ENCODE measurements at regions not wholly inside any gene's neighbourhood (a gene's known extent, or its start where the extent isn't known, plus 50 kb on each side); places are given as distances from the start of the nearest gene placed in this dataset.

DNA sequence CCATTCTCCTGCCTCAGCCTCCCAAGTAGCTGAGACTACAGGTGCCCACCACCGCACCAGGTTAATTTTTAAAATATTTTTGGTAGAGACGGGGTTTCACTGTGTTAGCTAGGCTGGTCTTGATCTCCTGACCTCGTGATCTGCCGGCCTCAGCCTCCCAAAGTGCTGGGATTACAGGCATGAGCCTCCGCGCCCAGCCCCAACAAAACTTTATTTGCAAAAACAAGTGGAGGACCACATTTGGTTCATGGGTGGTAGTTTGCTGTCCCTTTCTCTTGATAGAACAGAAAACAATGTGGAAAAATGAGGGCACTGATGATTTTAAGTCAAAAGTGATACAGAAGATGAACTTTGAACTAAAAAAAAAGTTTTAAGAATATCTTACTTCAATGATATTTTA is 121.8 kb upstream of the SERPIND1 start:
- POLR2A ChIA-PET (ENCODE audit: low non-redundant PET), result interaction anchor here (0.6 kb wide), 1 partner anchor 109 kb away, joined by 3 read pairs; no protein-coding TSS in a partner anchor
- CTCF ChIA-PET, result interaction anchor here (0.7 kb wide), 1 partner anchor 23 kb away, joined by 7 read pairs; no protein-coding TSS in a partner anchor

DNA sequence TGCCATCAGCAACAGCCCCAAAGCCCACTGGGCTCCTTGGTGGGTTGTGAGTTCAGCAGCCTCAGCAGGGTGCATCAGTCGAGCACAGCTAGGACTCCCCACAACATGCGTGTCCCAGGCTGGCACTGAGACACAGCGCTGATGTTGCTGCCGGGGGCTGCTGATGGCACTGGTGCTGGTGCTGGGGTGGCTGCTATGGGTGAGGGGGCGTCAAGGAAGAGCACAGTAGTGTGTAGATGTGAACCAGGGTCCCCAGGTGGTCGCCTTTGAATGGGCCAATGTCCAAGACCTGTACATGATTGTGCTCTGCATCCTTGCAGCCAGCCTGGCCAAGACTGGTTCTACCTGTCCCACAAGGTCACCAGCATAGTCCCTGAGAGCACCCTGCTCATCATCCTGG is 121.3 kb upstream of the SERPIND1 start:
- Histone ChIP-seq H3K4me3 (ENCODE audit: low read depth, low read length, poor library complexity, severe bottlenecking) (no peak overlapping the region), H3K27me3 (replicated peaks; ENCODE audit: insufficient read depth, low read depth, low read length, poor library complexity) (peaks cover under 1% of the 10 kb centered on the region), H3K4me1 (ENCODE audit: insufficient read depth, low read length, poor library complexity, severe bottlenecking) (no peaks in the 10 kb centered on the region), H3K27ac (ENCODE audit: low read depth, low read length, poor library complexity, severe bottlenecking) (no peak overlapping the region), H3K36me3 (ENCODE audit: insufficient read depth, low read length, poor library complexity, severe bottlenecking) (no peaks in the 10 kb centered on the region), H3K9me3 (ENCODE audit: low read depth, low read length, poor library complexity, severe bottlenecking) (no peaks in the 10 kb centered on the region)
- ChIA-PET CTCF (no interaction called here), POLR2A (ENCODE audit: low non-redundant PET) (no interaction called here)
- TF ChIP-seq, protein P1, sequence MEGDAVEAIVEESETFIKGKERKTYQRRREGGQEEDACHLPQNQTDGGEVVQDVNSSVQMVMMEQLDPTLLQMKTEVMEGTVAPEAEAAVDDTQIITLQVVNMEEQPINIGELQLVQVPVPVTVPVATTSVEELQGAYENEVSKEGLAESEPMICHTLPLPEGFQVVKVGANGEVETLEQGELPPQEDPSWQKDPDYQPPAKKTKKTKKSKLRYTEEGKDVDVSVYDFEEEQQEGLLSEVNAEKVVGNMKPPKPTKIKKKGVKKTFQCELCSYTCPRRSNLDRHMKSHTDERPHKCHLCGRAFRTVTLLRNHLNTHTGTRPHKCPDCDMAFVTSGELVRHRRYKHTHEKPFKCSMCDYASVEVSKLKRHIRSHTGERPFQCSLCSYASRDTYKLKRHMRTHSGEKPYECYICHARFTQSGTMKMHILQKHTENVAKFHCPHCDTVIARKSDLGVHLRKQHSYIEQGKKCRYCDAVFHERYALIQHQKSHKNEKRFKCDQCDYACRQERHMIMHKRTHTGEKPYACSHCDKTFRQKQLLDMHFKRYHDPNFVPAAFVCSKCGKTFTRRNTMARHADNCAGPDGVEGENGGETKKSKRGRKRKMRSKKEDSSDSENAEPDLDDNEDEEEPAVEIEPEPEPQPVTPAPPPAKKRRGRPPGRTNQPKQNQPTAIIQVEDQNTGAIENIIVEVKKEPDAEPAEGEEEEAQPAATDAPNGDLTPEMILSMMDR (conservative IDR thresholded peaks at IDR 0.05; ENCODE audit: low read depth, low read length), result no peak
- TF ChIP-seq EZH2 (IDR thresholded peaks at IDR 0.05; ENCODE audit: borderline replicate concordance, low read depth, low read length, poor library complexity, severe bottlenecking), result no peak
- intact Hi-C loops (cut with micrococcal nuclease; ENCODE audit: unreplicated experiment), result no loop called here
- no TSS peak for BruUV-seq (replicated peaks)
- DNase-seq (ENCODE audit: low spot score), result no peak

More for the DNA sequence above, 121.8 kb upstream of the SERPIND1 start:
- intact Hi-C loops (cut with micrococcal nuclease; ENCODE audit: unreplicated experiment), result no loop called here
- Histone ChIP-seq H3K27ac (ENCODE audit: low read depth, low read length, poor library complexity, severe bottlenecking) (no peak overlapping the region), H3K36me3 (ENCODE audit: insufficient read depth, low read length, poor library complexity, severe bottlenecking) (no peaks in the 10 kb centered on the region), H3K4me3 (ENCODE audit: low read depth, low read length, poor library complexity, severe bottlenecking) (no peak overlapping the region), H3K9me3 (ENCODE audit: low read depth, low read length, poor library complexity, severe bottlenecking) (no peaks in the 10 kb centered on the region), H3K27me3 (replicated peaks; ENCODE audit: insufficient read depth, low read depth, low read length, poor library complexity) (no peaks in the 10 kb centered on the region), H3K4me1 (ENCODE audit: insufficient read depth, low read length, poor library complexity, severe bottlenecking) (no peaks in the 10 kb centered on the region)
- no TSS peak for BruUV-seq (replicated peaks)
- TF ChIP-seq, protein P1 (conservative IDR thresholded peaks at IDR 0.05; ENCODE audit: low read depth, low read length), result no peak
- no peak for TF ChIP-seq EZH2 (IDR thresholded peaks at IDR 0.05; ENCODE audit: borderline replicate concordance, low read depth, low read length, poor library complexity, severe bottlenecking)
- no peak for DNase-seq (ENCODE audit: low spot score)

DNA sequence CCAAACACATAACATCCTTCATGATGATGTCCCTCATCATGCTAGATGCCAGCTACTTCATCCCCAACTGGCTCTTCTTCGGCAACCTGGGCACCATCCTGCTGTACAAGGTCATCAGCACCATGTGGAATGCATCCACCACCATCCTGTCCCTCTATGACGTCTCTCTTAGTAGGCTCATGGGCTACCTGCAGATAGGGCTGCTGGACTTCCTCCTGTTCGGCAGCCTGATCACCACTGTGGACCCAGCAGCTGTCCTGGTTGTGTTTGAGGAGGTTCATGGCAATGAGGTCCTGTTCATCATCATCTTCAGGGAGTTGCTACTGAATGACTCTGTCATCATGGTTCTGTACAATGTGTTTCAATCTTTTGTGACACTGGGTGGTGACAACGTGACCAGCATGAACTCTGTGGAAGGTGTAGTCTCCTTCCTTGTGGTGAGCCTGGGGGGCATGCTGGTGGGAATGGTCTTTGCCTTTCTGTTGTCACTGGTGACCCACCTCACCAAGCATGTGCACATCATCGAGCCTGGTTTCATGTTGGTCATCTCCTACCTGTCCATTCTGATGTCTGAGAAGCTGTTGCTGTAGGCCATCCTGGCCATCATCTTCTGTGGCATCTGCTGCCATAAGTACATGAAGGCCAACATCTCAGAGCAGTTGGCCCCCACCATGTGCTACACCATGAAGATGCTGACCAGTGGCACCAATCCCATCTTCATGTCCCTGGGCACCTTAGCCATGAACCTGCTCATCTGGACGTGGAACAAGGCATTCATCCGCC is 120.7 kb upstream of the SERPIND1 start:
- DNase-seq (ENCODE audit: low spot score), result no peak

More for the DNA sequence above, 120.7 kb upstream of the SERPIND1 start:
- ChIA-PET CTCF (no interaction called here), POLR2A (ENCODE audit: low non-redundant PET) (no interaction called here)
- H3K9me3 ChIP-seq (ENCODE audit: low read depth, low read length, poor library complexity, severe bottlenecking), result no peaks in the 10 kb centered on the region
- H3K36me3 ChIP-seq (ENCODE audit: insufficient read depth, low read length, poor library complexity, severe bottlenecking), result no peaks in the 10 kb centered on the region
- intact Hi-C loops (cut with micrococcal nuclease; ENCODE audit: unreplicated experiment), result no loop called here
- TF ChIP-seq EZH2 (IDR thresholded peaks at IDR 0.05; ENCODE audit: borderline replicate concordance, low read depth, low read length, poor library complexity, severe bottlenecking), result no peak
- TF ChIP-seq, protein P1 (conservative IDR thresholded peaks at IDR 0.05; ENCODE audit: low read depth, low read length), result no peak
- BruUV-seq (replicated peaks), result no TSS peak
- no peaks in the 10 kb centered on the region for H3K4me1 ChIP-seq (ENCODE audit: insufficient read depth, low read length, poor library complexity, severe bottlenecking)
- peaks cover 6% of the 10 kb centered on the region for H3K27me3 ChIP-seq (replicated peaks; ENCODE audit: insufficient read depth, low read depth, low read length, poor library complexity)
- no peak overlapping the region for H3K27ac ChIP-seq (ENCODE audit: low read depth, low read length, poor library complexity, severe bottlenecking)
- H3K4me3 ChIP-seq (ENCODE audit: low read depth, low read length, poor library complexity, severe bottlenecking), result no peak overlapping the region

Measured in A673 (cell line).